ENCODE measurements at regions not wholly inside any gene's neighbourhood (a gene's known extent, or its start where the extent isn't known, plus 50 kb on each side); places are given as distances from the start of the nearest gene placed in this dataset.
"Not testable (repeated sequence)": the region's sequence is repeated elsewhere in the genome, so short reads cannot be mapped to it uniquely, and the experiment has no call there.

DNA sequence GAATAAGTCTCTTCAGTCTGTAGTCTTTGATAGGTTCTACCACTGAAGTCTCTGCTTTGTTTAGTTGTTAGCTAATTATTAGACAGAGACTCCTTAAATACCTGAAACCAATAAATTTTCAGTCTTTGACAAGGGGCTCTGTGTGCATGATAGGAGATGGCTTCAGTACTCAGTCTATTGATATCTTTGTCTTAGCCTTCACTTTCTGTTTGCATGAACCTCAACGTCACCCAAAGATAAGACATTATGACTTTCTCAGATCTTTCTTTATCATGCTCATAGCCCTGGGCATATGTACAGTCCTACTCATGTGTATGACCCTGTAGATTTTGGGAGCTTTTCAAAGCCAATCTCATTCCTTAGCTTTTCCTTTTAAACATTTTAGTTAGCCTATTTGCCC lies 183.5 kb upstream of the GCFC2 start:
- no peaks in the 10 kb centered on the region for H3K27me3 ChIP-seq
- intact Hi-C loops (cut with DNase I): no loop called here
- DNase-seq (ENCODE audit: low spot score in 2 of 2): no peak
- TF ChIP-seq CTCF (IDR thresholded peaks at IDR 0.05): no peak
- no peaks in the 10 kb centered on the region for H3K36me3 ChIP-seq
- H3K4me1 ChIP-seq: no peaks in the 10 kb centered on the region
- no peak overlapping the region for H3K4me3 ChIP-seq
- no peak overlapping the region for H3K27ac ChIP-seq
- H3K9me3 ChIP-seq: no peaks in the 10 kb centered on the region

DNA sequence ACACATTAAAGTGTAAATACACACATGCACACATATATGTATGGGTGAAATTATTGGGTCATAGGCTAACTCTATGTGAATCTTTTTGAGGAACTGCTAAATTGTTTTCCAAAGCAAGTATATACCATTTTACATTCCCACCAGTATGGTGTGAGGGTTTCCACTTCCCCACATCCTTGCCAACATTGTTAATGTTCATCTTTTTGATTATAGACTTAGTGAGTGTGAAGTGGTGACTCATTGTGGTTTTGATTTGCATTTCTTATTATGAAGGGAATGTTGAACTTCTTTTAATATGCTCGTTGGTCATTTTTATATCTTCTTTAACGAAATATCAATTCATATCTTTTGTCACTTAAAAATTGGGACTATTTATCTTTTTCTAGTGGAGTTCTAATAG lies 181.8 kb upstream of the GCFC2 start:
- no peaks in the 10 kb centered on the region for H3K4me1 ChIP-seq
- DNase-seq (ENCODE audit: low spot score in 2 of 2): no peak
- intact Hi-C loops (cut with DNase I): no loop called here

GRCh38 chr2:75882530-75882929 lies 171.8 kb upstream of the GCFC2 start:
- H3K36me3 ChIP-seq: no peaks in the 10 kb centered on the region
- H3K4me1 ChIP-seq: no peaks in the 10 kb centered on the region
- H3K27ac ChIP-seq: no peak overlapping the region
- no peaks in the 10 kb centered on the region for H3K27me3 ChIP-seq
- DNase-seq (ENCODE audit: low spot score in 2 of 2): no peak
- TF ChIP-seq CTCF (IDR thresholded peaks at IDR 0.05): no peak
- no peaks in the 10 kb centered on the region for H3K9me3 ChIP-seq
- no peak overlapping the region for H3K4me3 ChIP-seq
- intact Hi-C loops (cut with DNase I): no loop called here

More for the DNA sequence above, 181.8 kb upstream of the GCFC2 start:
- Histone ChIP-seq H3K27ac (no peak overlapping the region), H3K27me3 (no peaks in the 10 kb centered on the region), H3K9me3 (no peaks in the 10 kb centered on the region), H3K4me3 (no peak overlapping the region), H3K36me3 (no peaks in the 10 kb centered on the region)
- TF ChIP-seq CTCF (IDR thresholded peaks at IDR 0.05): no peak

GRCh38 chr2:75875606-75876005 lies 164.9 kb upstream of the GCFC2 start:
- H3K27ac ChIP-seq; DNase-seq (ENCODE audit: low spot score in 2 of 2); H3K4me3 ChIP-seq; H3K4me1 ChIP-seq; H3K27me3 ChIP-seq; intact Hi-C loops (cut with DNase I); H3K36me3 ChIP-seq; H3K9me3 ChIP-seq: not testable (repeated sequence)

DNA sequence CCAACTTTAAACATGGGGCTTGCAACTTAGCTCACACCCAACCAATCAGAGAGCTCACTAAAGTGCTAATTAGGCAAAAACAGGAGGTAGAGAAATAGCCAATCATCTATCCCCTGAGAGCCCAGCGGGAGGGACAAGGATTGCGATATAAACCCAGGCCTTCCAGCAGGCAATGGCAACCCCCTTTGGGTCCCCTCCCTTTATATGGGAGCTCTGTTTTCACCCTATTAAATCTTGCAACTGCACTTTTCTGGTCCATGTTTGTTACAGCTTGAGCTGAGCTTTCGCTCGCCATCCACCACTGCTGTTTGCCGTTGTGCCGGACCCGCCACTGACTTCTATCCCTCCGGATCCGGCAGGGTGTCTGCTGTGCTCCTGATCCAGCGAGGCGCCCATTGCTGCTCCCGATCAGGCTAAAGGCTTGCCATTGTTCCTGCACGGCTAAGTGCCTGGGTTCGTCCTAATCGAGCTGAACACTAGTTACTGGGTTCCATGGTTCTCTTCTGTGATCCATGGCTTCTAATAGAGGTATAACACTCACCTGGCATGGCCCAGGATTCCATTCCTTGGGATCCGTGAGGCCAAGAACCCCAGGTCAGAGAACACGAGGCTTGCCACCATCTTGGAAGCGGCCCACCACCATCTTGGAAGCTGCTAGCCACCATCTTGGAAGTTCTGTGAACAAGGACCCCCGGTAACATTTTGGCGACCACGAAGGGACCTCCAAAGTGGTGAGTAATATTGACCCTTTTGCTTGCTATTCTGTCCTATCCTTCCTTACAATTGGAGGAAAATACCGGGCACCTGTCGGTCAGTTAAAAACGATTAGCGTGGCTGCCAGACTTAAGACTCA lies 161.3 kb upstream of the GCFC2 start:
- H3K4me3 ChIP-seq; DNase-seq (ENCODE audit: low spot score in 2 of 2); H3K9me3 ChIP-seq; H3K36me3 ChIP-seq; intact Hi-C loops (cut with DNase I); H3K4me1 ChIP-seq; H3K27me3 ChIP-seq; H3K27ac ChIP-seq: not testable (repeated sequence)

DNA sequence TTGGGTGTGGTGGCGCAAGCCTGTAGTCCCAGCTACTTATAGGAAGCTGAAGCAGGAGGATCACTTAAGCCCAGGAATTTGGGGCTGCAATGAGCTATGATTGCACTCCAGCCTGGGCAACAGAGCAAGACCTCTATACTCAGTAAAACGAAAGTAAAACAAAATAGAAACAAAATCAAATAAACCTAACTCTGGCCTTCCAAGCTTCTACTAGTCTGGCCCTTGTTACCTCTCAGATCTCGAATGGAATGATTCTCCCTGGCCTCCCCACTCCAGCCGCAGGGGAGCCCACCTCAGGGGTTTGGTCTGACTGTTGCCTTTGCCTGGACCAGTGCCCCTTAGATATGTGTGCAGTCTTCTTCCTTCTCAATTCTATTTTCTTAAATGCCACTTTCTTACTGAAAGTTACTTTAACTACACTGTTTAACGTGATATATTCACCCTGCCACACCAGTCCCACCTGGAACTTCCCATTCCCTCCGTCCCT lies 160.0 kb upstream of the GCFC2 start:
- Histone ChIP-seq H3K4me1 (no peaks in the 10 kb centered on the region), H3K9me3 (no peaks in the 10 kb centered on the region), H3K4me3 (no peak overlapping the region), H3K27ac (no peak overlapping the region), H3K27me3 (no peaks in the 10 kb centered on the region), H3K36me3 (no peaks in the 10 kb centered on the region)
- intact Hi-C loops (cut with DNase I): no loop called here
- DNase-seq (ENCODE audit: low spot score in 2 of 2): no peak
- no peak for TF ChIP-seq CTCF (IDR thresholded peaks at IDR 0.05)

Measured in ascending aorta (tissue), 2 donors.